DOHH2 (cell line): ENCODE measurements at regions not wholly inside any gene's neighbourhood (a gene's known extent, or its start where the extent isn't known, plus 50 kb on each side); places are given as distances from the start of the nearest gene placed in this dataset.

Experiments used
- CTCF ChIP-seq: fragments of 200-600 bp; sonication (generic); IDR thresholded peaks from one replicate; pipeline ENCODE4 v1.5.1; 2014; ENCODE audit warnings: antibody characterized with exemption, mild to moderate bottlenecking, low read depth, low read length; ENCODE audit not compliant: poor library complexity, severe bottlenecking
- EZH2phosphoT487 ChIP-seq: fragments of 200-600 bp; sonication (generic); IDR thresholded peaks from 2 replicates; pipeline ENCODE4 v1.6.1; 2017; ENCODE audit warnings: borderline replicate concordance, mild to moderate bottlenecking, antibody characterized with exemption, low read length, moderate library complexity, mixed read lengths

GRCh38 chr1:181173761-181174447, 85.4 kb downstream of the IER5 start:
- TF ChIP-seq CTCF (no peak), EZH2phosphoT487 (no peak)
